Endothelial cell of umbilical vein (primary cell): ENCODE measurements at regions not wholly inside any gene's neighbourhood (a gene's known extent, or its start where the extent isn't known, plus 50 kb on each side); places are given as distances from the start of the nearest gene placed in this dataset.

ENCODE experiments used
- BruUV-seq: library from RNA; stranded (reverse); fragments of 400-500 nt; replicated peaks from 2 replicates; lab custom pipeline; 2021; lab: Mats Ljungman, UMichigan
- CTCF ChIA-PET: fragments of 300-600, 350-600 bp; sonication (Branson Sonifier 250); formaldehyde crosslinking; loops from one replicate; lab custom pipeline; 2021; ENCODE audit warnings: antibody characterized with exemption, inconsistent platforms; lab: Charles Lee
- POLR2A ChIA-PET: fragments of 300-600, 350-600 bp; sonication (Branson Sonifier 250); formaldehyde crosslinking; loops from one replicate; lab custom pipeline; 2021; ENCODE audit warnings: antibody characterized with exemption, inconsistent platforms; lab: Charles Lee
- DNase-seq: peaks from one replicate; pipeline ENCODE4 v3.0.0-alpha.2; 2011; ENCODE audit warnings: low read depth, low spot score
- FAIRE-seq: peaks from 2 replicates; lab custom pipeline; 2011; peaks lifted over from hg19 to GRCh38; lab: Jason Lieb, UNC
- H2AFZ ChIP-seq: 2 replicates; pipeline ENCODE4 v1.6.0; 2012; ENCODE audit warnings: low read depth, low read length, control low read depth, inconsistent platforms
- H3K27ac ChIP-seq: 2 replicates; pipeline ENCODE4 v1.5.1; 2011; ENCODE audit warnings: low read depth, mild to moderate bottlenecking, control low read depth, low read length, moderate library complexity; ENCODE audit not compliant: insufficient read depth
- H3K27me3 ChIP-seq, 2 experiments: 2 replicates each; pipeline versions ENCODE4 v1.6.0 to v1.6.1; 2011; ENCODE audit warnings: low read length in 2 of 2, mixed read lengths in 1 of 2; ENCODE audit not compliant: control insufficient read depth in 2 of 2, insufficient read depth in 2 of 2
- H3K36me3 ChIP-seq, 2 experiments: 2 replicates in 1 of 2; 3 replicates in 1 of 2; pipeline ENCODE4 v1.5.1; 2011; ENCODE audit warnings: low read length in 2 of 2, mild to moderate bottlenecking in 1 of 2, moderate library complexity in 1 of 2; ENCODE audit not compliant: control insufficient read depth in 2 of 2, insufficient read depth in 2 of 2; ENCODE audit errors: extremely low read depth in 1 of 2
- H3K4me1 ChIP-seq: 3 replicates; pipeline ENCODE4 v1.5.1; 2011; ENCODE audit warnings: mild to moderate bottlenecking, low read length; ENCODE audit not compliant: control insufficient read depth, insufficient read depth; ENCODE audit errors: extremely low read depth
- H3K4me2 ChIP-seq: 2 replicates; pipeline ENCODE4 v1.6.1; 2011; ENCODE audit warnings: low read length, control low read depth, mixed read lengths; ENCODE audit not compliant: insufficient read depth
- H3K4me3 ChIP-seq, 3 experiments: fragments of 200-600 bp in 1 of 3; sonication (generic), shearing (Covaris generic) in 1 of 3; replicated peaks in 1 of 3; 2 replicates each; pipeline ENCODE4 v1.5.1; 2011 to 2016; ENCODE audit warnings: control low read depth in 3 of 3, low read length in 3 of 3, mild to moderate bottlenecking in 2 of 3, inconsistent platforms in 1 of 3, low read depth in 1 of 3, moderate library complexity in 1 of 3; ENCODE audit not compliant: insufficient read depth in 1 of 3
- H3K79me2 ChIP-seq: 2 replicates; pipeline ENCODE4 v1.6.0; 2012; ENCODE audit warnings: low read length, inconsistent platforms; ENCODE audit not compliant: control insufficient read depth, insufficient read depth
- H3K9ac ChIP-seq: replicated peaks from 2 replicates; pipeline ENCODE3; 2011; ENCODE audit warnings: low read length, control low read depth; ENCODE audit not compliant: insufficient read depth; ENCODE audit errors: extremely low read depth
- H3K9me1 ChIP-seq: replicated peaks from 3 replicates; pipeline ENCODE4 v1.6.0; 2011; ENCODE audit warnings: mild to moderate bottlenecking, low read length; ENCODE audit not compliant: control insufficient read depth, insufficient read depth; ENCODE audit errors: extremely low read depth
- H3K9me3 ChIP-seq: replicated peaks from 2 replicates; pipeline ENCODE4 v1.5.1; 2012; ENCODE audit warnings: low read length, inconsistent platforms; ENCODE audit not compliant: control insufficient read depth, insufficient read depth
- H4K20me1 ChIP-seq: replicated peaks from 2 replicates; pipeline ENCODE3; 2011; ENCODE audit warnings: mild to moderate bottlenecking, low read length; ENCODE audit not compliant: control insufficient read depth, insufficient read depth; ENCODE audit errors: extremely low read depth
- CTCF ChIP-seq, 2 donors: IDR thresholded peaks; 1 replicate in 1 of 2; 2 replicates in 1 of 2; pipeline ENCODE4 v1.5.1; 2011; ENCODE audit warnings: low read length in 2 of 2, mild to moderate bottlenecking in 2 of 2, moderate library complexity in 2 of 2, control low read depth in 1 of 2, inconsistent platforms in 1 of 2, low read depth in 1 of 2; ENCODE audit not compliant: insufficient read depth in 1 of 2; ENCODE audit errors: extremely low read depth in 1 of 2
- EZH2 ChIP-seq: IDR thresholded peaks from 2 replicates; pipeline ENCODE4 v1.6.1; 2012; ENCODE audit warnings: borderline replicate concordance, low read depth, mild to moderate bottlenecking, moderate library complexity, low read length, inconsistent platforms; ENCODE audit not compliant: severe bottlenecking
- FOS ChIP-seq: IDR thresholded peaks from 2 replicates; pipeline ENCODE4 v1.6.1; 2011; ENCODE audit warnings: mild to moderate bottlenecking, low read length, moderate library complexity, borderline replicate concordance; ENCODE audit not compliant: insufficient read depth
- GATA2 ChIP-seq: IDR thresholded peaks from 2 replicates; pipeline ENCODE4 v1.7.0; 2011; ENCODE audit warnings: low read depth, mild to moderate bottlenecking, moderate library complexity, mixed read lengths, low read length; ENCODE audit not compliant: insufficient read length, insufficient read depth
- JUN ChIP-seq: IDR thresholded peaks from 2 replicates; pipeline ENCODE4 v1.6.1; 2011; ENCODE audit warnings: borderline replicate concordance, low read depth; ENCODE audit not compliant: insufficient read length, insufficient read depth
- MAX ChIP-seq: IDR thresholded peaks from 2 replicates; pipeline ENCODE4 v1.6.1; 2011; ENCODE audit not compliant: insufficient read depth, insufficient read length
- MYC ChIP-seq: IDR thresholded peaks from one replicate; pipeline ENCODE4 v1.6.1; 2011; ENCODE audit warnings: mild to moderate bottlenecking, low read depth, low read length
- POLR2A ChIP-seq: IDR thresholded peaks from 2 replicates; pipeline ENCODE4 v1.6.1; 2012; ENCODE audit warnings: low read depth, mild to moderate bottlenecking, control low read depth, low read length
- POLR2AphosphoS5 ChIP-seq: IDR thresholded peaks from 2 replicates; pipeline ENCODE4 v1.6.1; 2012; ENCODE audit warnings: low read depth, mild to moderate bottlenecking, control low read depth, low read length, moderate library complexity; ENCODE audit not compliant: insufficient read depth
- dilution Hi-C: fragments of 300-500 bp; cut with MboI; formaldehyde crosslinking; loops from one replicate; pipeline ENCODE4 v1.15.0; 2019; ENCODE audit warnings: low sequenced_read_pairs; ENCODE audit not compliant: extremely low pct_ligation_motif_present
- intact Hi-C: fragments of 100-400 bp; cut with micrococcal nuclease; formaldehyde crosslinking; loops from one replicate; pipeline ENCODE4 v1.10.0; 2022

GRCh38 chr11:116507016-116507415, 265.8 kb downstream of the BUD13 start:
- H3K9ac ChIP-seq, result no peak overlapping the region
- intact Hi-C loops (no loop called here), dilution Hi-C loops (no loop called here)
- H3K4me3 ChIP-seq, result no peak overlapping the region
- BruUV-seq, result no TSS peak
- DNase-seq (no peak), FAIRE-seq (no peak)
- H3K27me3 ChIP-seq, result peaks cover 0 to 13% of the 10 kb centered on the region in 2 experiments
- no peak overlapping the region for H2AFZ ChIP-seq
- no peak overlapping the region for H3K4me2 ChIP-seq
- ChIA-PET POLR2A (no interaction called here), CTCF (interaction anchor here (0.7 to 3.6 kb wide), 3 partner anchors 48 to 135 kb away, joined by 3 to 20 read pairs (median 5); no protein-coding TSS in a partner anchor)
- no peaks in the 10 kb centered on the region for H3K36me3 ChIP-seq
- H3K4me1 ChIP-seq, result no peaks in the 10 kb centered on the region
- H3K9me1 ChIP-seq, result no peaks in the 10 kb centered on the region
- H4K20me1 ChIP-seq, result no peaks in the 10 kb centered on the region
- no peak overlapping the region for H3K27ac ChIP-seq
- TF ChIP-seq MYC (no peak), EZH2 (no peak), POLR2AphosphoS5 (no peak), FOS (no peak), JUN (no peak), CTCF (IDR thresholded peaks at IDR 0.05; ENCODE audit: extremely low read depth in 1 of 2, insufficient read depth in 1 of 2, low read depth in 1 of 2, low read length in 2 of 2) (no peak), POLR2A (no peak), MAX (no peak), GATA2 (no peak)
- H3K9me3 ChIP-seq, result no peaks in the 10 kb centered on the region
- H3K79me2 ChIP-seq, result no peaks in the 10 kb centered on the region
